ENCODE measurements at regions not wholly inside any gene's neighbourhood (a gene's known extent, or its start where the extent isn't known, plus 50 kb on each side); places are given as distances from the start of the nearest gene placed in this dataset.

DNA sequence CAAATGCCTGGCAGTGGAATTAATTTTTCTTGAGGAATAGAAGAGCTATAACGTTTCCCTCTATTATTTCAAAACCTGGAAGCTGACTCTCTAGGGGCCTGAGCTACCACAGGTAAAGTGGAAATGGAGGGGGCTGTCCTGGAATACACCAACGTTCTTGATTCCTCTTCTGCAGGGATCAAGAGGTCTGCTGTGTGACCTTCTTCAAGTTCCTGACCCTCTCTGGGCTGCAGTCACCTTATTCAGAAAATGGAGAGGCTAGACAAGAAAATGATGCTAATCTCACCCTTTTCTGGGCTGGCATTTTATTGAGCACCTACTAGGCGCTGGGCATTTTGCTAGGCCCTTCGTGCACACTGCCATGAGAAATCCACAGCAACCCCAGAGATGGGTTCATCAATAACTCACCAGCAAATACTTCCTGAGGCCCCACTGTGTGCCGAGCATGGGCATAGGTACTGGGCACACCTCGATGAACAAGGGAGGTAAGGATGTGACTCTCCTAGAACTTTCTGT lies 55.2 kb upstream of the DLK1 start:
- DNase-seq (ENCODE audit: low read depth), result no peak
- in situ Hi-C loops (cut with HindIII; ENCODE audit: low sequenced_read_pairs), result no loop called here
- TF ChIP-seq, protein P1, sequence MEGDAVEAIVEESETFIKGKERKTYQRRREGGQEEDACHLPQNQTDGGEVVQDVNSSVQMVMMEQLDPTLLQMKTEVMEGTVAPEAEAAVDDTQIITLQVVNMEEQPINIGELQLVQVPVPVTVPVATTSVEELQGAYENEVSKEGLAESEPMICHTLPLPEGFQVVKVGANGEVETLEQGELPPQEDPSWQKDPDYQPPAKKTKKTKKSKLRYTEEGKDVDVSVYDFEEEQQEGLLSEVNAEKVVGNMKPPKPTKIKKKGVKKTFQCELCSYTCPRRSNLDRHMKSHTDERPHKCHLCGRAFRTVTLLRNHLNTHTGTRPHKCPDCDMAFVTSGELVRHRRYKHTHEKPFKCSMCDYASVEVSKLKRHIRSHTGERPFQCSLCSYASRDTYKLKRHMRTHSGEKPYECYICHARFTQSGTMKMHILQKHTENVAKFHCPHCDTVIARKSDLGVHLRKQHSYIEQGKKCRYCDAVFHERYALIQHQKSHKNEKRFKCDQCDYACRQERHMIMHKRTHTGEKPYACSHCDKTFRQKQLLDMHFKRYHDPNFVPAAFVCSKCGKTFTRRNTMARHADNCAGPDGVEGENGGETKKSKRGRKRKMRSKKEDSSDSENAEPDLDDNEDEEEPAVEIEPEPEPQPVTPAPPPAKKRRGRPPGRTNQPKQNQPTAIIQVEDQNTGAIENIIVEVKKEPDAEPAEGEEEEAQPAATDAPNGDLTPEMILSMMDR (IDR thresholded peaks at IDR 0.05; ENCODE audit: low read depth, low read length, missing control alignments), result no peak
- H3K4me3 ChIP-seq (ENCODE audit: low read depth, low read length), result no peak overlapping the region

DNA sequence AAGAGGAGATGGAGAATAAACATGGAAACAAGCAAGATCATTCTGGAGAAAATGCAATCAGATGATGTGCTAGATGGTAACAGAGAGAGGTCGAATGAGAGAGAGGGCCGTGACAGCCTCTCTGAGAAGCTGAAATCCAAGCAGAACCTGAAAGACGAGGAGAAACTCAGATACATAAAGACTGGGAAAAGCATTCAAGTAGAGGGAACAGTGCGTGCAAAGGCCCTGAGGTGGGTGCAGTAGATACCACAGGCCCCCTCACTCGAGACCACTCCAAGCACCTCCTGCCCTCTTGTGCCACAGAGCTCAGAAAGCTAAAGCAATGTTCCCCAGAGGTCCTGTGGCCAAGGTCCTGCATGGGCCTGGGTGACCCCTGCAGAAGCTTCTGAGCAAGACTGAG lies 54.8 kb upstream of the DLK1 start:
- in situ Hi-C loops (cut with HindIII; ENCODE audit: low sequenced_read_pairs), result no loop called here
- DNase-seq (ENCODE audit: low read depth), result no peak
- TF ChIP-seq, protein P1 (IDR thresholded peaks at IDR 0.05; ENCODE audit: low read depth, low read length, missing control alignments), result no peak
- no peak overlapping the region for H3K4me3 ChIP-seq (ENCODE audit: low read depth, low read length)

DNA sequence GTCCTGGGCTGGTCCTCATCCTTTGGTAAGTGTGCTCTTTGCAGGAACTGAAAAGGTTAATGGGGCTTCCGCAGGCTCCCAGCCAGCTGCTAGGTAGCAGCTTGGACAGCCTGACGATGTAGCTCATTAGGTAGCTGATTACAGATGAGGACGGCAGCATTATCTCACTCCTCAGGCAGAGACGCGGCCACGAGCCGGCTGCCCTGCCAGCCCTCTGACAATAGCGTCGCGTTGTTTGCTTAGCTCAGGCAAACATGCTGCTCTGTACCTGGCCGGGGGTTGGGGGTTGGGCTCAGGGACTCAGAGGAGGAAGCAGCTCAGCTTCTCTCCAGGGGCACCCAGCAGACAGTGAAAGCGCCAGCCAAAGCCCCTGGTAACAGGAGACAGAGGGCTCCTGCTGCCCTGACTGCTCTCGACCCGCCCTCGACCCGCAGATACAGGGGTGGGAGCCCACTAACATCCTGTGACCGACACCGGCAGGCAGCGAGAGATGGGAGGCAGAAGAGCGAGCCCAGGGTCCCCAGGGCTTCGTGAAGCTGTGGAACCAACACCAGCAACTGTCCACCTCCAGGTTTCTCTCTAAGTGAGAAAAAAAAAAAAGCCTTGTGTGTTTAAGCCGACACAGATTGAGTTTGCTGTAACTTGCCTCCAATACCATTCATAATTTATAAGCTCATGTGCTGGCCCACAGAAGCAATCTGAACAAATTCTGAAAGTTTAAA lies 53.4 kb upstream of the DLK1 start:
- DNase-seq (ENCODE audit: low read depth), result no peak
- TF ChIP-seq, protein P1 (IDR thresholded peaks at IDR 0.05; ENCODE audit: low read depth, low read length, missing control alignments), result no peak
- in situ Hi-C loops (cut with HindIII; ENCODE audit: low sequenced_read_pairs), result no loop called here
- no peak overlapping the region for H3K4me3 ChIP-seq (ENCODE audit: low read depth, low read length)

DNA sequence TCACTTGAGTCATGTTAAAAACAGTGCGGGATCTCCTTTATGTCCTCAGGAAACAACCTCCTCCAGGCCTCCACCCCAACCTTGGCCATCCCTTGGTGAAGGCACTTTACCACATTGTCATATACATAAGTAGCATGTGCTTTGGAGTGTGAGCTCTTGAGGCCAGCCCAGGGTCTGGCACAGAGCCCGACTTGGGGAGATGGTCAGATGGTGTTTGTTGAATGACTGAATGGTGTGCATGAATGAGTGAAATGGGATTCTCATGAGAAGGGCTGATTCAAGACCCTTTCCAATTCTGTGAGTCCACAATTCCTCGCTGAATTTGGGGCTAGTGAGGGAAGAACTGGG lies 52.9 kb upstream of the DLK1 start:
- TF ChIP-seq, protein P1 (IDR thresholded peaks at IDR 0.05; ENCODE audit: low read depth, low read length, missing control alignments), result no peak
- no peak overlapping the region for H3K4me3 ChIP-seq (ENCODE audit: low read depth, low read length)
- in situ Hi-C loops (cut with HindIII; ENCODE audit: low sequenced_read_pairs), result no loop called here

DNA sequence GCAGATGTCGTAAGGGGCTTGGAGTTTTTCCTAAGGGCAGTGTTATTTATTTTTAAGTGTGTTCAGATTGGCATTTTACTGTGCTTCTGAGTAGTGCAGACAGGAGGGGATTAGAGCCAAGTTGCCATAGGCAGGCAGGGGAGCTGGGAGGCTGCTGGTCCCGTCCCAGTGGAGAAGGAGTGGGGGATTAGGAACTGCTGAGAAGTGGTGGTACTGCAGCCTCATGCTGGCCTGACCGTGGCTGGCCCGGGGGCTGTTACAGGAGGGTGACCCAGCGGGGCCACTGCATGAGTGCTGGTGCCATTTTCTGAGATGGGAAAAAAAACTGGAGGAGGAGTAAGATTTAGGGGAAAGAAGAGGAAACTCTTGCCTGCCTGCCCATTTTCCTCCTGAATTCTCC lies 52.3 kb upstream of the DLK1 start:
- in situ Hi-C loops (cut with HindIII; ENCODE audit: low sequenced_read_pairs), result no loop called here
- no peak overlapping the region for H3K4me3 ChIP-seq (ENCODE audit: low read depth, low read length)
- no peak for DNase-seq (ENCODE audit: low read depth)
- TF ChIP-seq, protein P1 (IDR thresholded peaks at IDR 0.05; ENCODE audit: low read depth, low read length, missing control alignments), result no peak

More for the DNA sequence above, 52.9 kb upstream of the DLK1 start:
- DNase-seq (ENCODE audit: low read depth), result no peak

DNA sequence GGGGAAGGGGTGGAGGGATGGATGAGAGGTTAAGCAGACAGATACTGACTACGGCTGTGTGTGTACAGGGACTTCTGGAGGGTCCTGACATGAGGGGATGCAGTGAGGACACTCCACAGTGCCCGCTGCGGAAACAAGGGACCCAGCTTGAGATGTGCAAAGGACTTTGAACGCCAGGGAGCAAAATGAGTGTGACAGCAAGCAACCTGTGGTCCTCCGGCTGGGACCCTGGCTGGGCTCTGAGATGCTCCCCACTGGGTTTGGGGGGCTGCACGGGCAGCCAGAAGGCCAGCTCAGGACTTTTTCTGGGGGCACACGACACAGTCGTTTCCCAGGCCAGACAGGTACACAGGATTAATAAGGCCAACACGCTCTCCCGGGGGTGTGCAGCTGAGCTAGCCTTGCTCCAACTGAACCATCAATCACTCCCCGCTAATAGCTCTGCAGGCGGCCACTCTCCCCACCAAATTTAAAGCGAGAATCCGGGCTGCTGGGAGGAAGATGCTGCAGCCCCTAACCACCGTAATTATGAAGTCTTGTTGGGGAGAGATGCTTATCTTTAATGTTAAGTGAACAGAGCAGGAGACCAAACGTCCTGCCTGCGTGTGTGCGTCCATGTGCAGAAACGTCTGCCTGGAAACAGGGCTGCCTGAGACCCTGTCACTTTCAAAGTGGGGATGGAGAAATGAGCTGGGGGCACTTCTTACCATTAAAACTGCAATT lies 51.6 kb upstream of the DLK1 start:
- no peak for DNase-seq (ENCODE audit: low read depth)
- TF ChIP-seq, protein P1 (IDR thresholded peaks at IDR 0.05; ENCODE audit: low read depth, low read length, missing control alignments), result no peak
- in situ Hi-C loops (cut with HindIII; ENCODE audit: low sequenced_read_pairs), result no loop called here
- no peak overlapping the region for H3K4me3 ChIP-seq (ENCODE audit: low read depth, low read length)

Data from astrocyte of the cerebellum (primary cell).